Muscle of leg (tissue), 3 donors: ENCODE measurements at regions not wholly inside any gene's neighbourhood (a gene's known extent, or its start where the extent isn't known, plus 50 kb on each side); places are given as distances from the start of the nearest gene placed in this dataset.
"Not testable (repeated sequence)": the region's sequence is repeated elsewhere in the genome, so short reads cannot be mapped to it uniquely, and the experiment has no call there.

ENCODE experiments used
- DNase-seq: peaks from one replicate; pipeline ENCODE4 v3.0.0; 2013
- H3K27ac ChIP-seq: one replicate; pipeline ENCODE4 v1.5.1; 2013; ENCODE audit warnings: mild to moderate bottlenecking, low read length, control low read depth
- H3K27me3 ChIP-seq: one replicate; pipeline ENCODE4 v1.6.1; 2013; ENCODE audit warnings: low read length; ENCODE audit not compliant: control insufficient read depth, insufficient read depth
- H3K36me3 ChIP-seq: one replicate; pipeline ENCODE4 v1.6.1; 2013; ENCODE audit warnings: low read length; ENCODE audit not compliant: control insufficient read depth, insufficient read depth
- H3K4me1 ChIP-seq: one replicate; pipeline ENCODE4 v1.6.1; 2013; ENCODE audit warnings: low read length; ENCODE audit not compliant: control insufficient read depth, insufficient read depth
- H3K4me3 ChIP-seq: one replicate; pipeline ENCODE4 v1.5.1; 2013; ENCODE audit warnings: low read length, control low read depth
- H3K9me3 ChIP-seq: replicated peaks from 2 replicates; pipeline ENCODE4 v1.6.1; 2013; ENCODE audit warnings: low read depth, low read length; ENCODE audit not compliant: control insufficient read depth
- WGBS: methylation state at CpG from one replicate; pipeline ENCODE4 v1.1.5; 2013; ENCODE audit warnings: missing lambda C conversion rate; ENCODE audit not compliant: insufficient coverage; 5-methylcytosine and 5-hydroxymethylcytosine counted together

GRCh38 chr10:6678211-6678803 is 98.2 kb upstream of the PRKCQ start:
- Histone ChIP-seq H3K36me3 (no peaks in the 10 kb centered on the region), H3K27ac (no peak overlapping the region), H3K4me1 (no peaks in the 10 kb centered on the region), H3K9me3 (no peaks in the 10 kb centered on the region), H3K4me3 (no peak overlapping the region), H3K27me3 (no peaks in the 10 kb centered on the region)
- no CpG with 5 or more reads among the region's 9 CpGs for WGBS
- peak; percentile 63 for DNase-seq

GRCh38 chr10:6677129-6677528 is 97.1 kb upstream of the PRKCQ start:
- not testable (repeated sequence) for H3K4me3 ChIP-seq, H3K27ac ChIP-seq, H3K36me3 ChIP-seq, DNase-seq, H3K4me1 ChIP-seq, H3K9me3 ChIP-seq, H3K27me3 ChIP-seq
- WGBS: no CpG with 5 or more reads among the region's 5 CpGs

GRCh38 chr10:6674291-6674690 is 94.2 kb upstream of the PRKCQ start:
- no peaks in the 10 kb centered on the region for H3K36me3 ChIP-seq
- H3K27me3 ChIP-seq: no peaks in the 10 kb centered on the region
- no peaks in the 10 kb centered on the region for H3K9me3 ChIP-seq
- 0% methylated on average over 1 of the region's 3 CpGs for WGBS
- no peak overlapping the region for H3K27ac ChIP-seq
- peaks cover 6% of the 10 kb centered on the region for H3K4me1 ChIP-seq
- peak; percentile 85 for DNase-seq
- no peak overlapping the region for H3K4me3 ChIP-seq

GRCh38 chr10:6671976-6672375 is 91.9 kb upstream of the PRKCQ start:
- no peaks in the 10 kb centered on the region for H3K36me3 ChIP-seq
- H3K4me1 ChIP-seq: peaks cover 6% of the 10 kb centered on the region
- WGBS: 27% methylated on average over 5 of the region's 6 CpGs
- no peaks in the 10 kb centered on the region for H3K9me3 ChIP-seq
- H3K27me3 ChIP-seq: no peaks in the 10 kb centered on the region
- no peak overlapping the region for H3K4me3 ChIP-seq
- peak; percentile 49 for DNase-seq
- no peak overlapping the region for H3K27ac ChIP-seq

GRCh38 chr10:6669269-6669859 is 89.3 kb upstream of the PRKCQ start:
- no CpG with 5 or more reads among the region's 5 CpGs for WGBS
- Histone ChIP-seq H3K4me3 (no peak overlapping the region), H3K27me3 (no peaks in the 10 kb centered on the region), H3K36me3 (no peaks in the 10 kb centered on the region), H3K9me3 (no peaks in the 10 kb centered on the region), H3K4me1 (peaks cover 6% of the 10 kb centered on the region), H3K27ac (no peak overlapping the region)
- DNase-seq: peak; percentile 76

- no peaks in the 10 kb centered on the region for H3K9me3 ChIP-seq
- no peak overlapping the region for H3K4me3 ChIP-seq
- DNase-seq: peak; percentile 89
- no peak overlapping the region for H3K27ac ChIP-seq
- H3K27me3 ChIP-seq: no peaks in the 10 kb centered on the region
- no peaks in the 10 kb centered on the region for H3K36me3 ChIP-seq
- 50% methylated on average over 4 of the region's 10 CpGs for WGBS
- H3K4me1 ChIP-seq: peaks cover 6% of the 10 kb centered on the region
Measured at GRCh38 chr10:6667679-6668270, 87.7 kb upstream of the PRKCQ start.

GRCh38 chr10:6667150-6667549 is 87.1 kb upstream of the PRKCQ start:
- H3K27ac ChIP-seq: no peak overlapping the region
- H3K4me1 ChIP-seq: peaks cover 2% of the 10 kb centered on the region
- DNase-seq: no peak
- no peaks in the 10 kb centered on the region for H3K9me3 ChIP-seq
- WGBS: no CpG with 5 or more reads among the region's 4 CpGs
- H3K27me3 ChIP-seq: no peaks in the 10 kb centered on the region
- no peak overlapping the region for H3K4me3 ChIP-seq
- no peaks in the 10 kb centered on the region for H3K36me3 ChIP-seq

- Histone ChIP-seq H3K4me1 (no peaks in the 10 kb centered on the region), H3K9me3 (no peaks in the 10 kb centered on the region), H3K27ac (no peak overlapping the region), H3K4me3 (no peak overlapping the region), H3K27me3 (no peaks in the 10 kb centered on the region), H3K36me3 (no peaks in the 10 kb centered on the region)
- WGBS: 33% methylated on average over 1 of the region's 6 CpGs
- no peak for DNase-seq
Measured at GRCh38 chr10:6665847-6666246, 85.8 kb upstream of the PRKCQ start.

- Histone ChIP-seq H3K9me3 (peaks cover 2% of the 10 kb centered on the region), H3K36me3 (no peaks in the 10 kb centered on the region), H3K27me3 (no peaks in the 10 kb centered on the region), H3K4me1 (no peaks in the 10 kb centered on the region), H3K4me3 (no peak overlapping the region), H3K27ac (no peak overlapping the region)
- DNase-seq: no peak
- WGBS: no CpG with 5 or more reads among the region's 2 CpGs
Measured at GRCh38 chr10:6660460-6660859, 80.4 kb upstream of the PRKCQ start.

- no peak for DNase-seq
- Histone ChIP-seq H3K27me3 (no peaks in the 10 kb centered on the region), H3K27ac (no peak overlapping the region)
Measured at GRCh38 chr10:6659451-6659850, 79.4 kb upstream of the PRKCQ start.

More at GRCh38 chr10:6659451-6659850, 79.4 kb upstream of the PRKCQ start:
- no peaks in the 10 kb centered on the region for H3K36me3 ChIP-seq
- peaks cover 2% of the 10 kb centered on the region for H3K9me3 ChIP-seq
- no peaks in the 10 kb centered on the region for H3K4me1 ChIP-seq
- no peak overlapping the region for H3K4me3 ChIP-seq
